WTC11 (cell line): ENCODE measurements at regions not wholly inside any gene's neighbourhood (a gene's known extent, or its start where the extent isn't known, plus 50 kb on each side); places are given as distances from the start of the nearest gene placed in this dataset.

ENCODE experiments used
- ATF1 ChIP-seq: sonication (generic); formaldehyde crosslinking; IDR thresholded peaks from 2 replicates; pipeline ENCODE4 v1.8.1; 2023; ENCODE audit warnings: mild to moderate bottlenecking, moderate library complexity, missing genetic modification reagents
- CTCF ChIP-seq: fragments of 200-600 bp; IDR thresholded peaks from 2 replicates; pipeline ENCODE4 v1.8.0; 2022; ENCODE audit warnings: antibody characterized with exemption
- E2F5 ChIP-seq: sonication (generic); formaldehyde crosslinking; IDR thresholded peaks from 2 replicates; pipeline ENCODE4 v1.8.1; 2022; ENCODE audit warnings: mild to moderate bottlenecking, moderate library complexity, missing genetic modification reagents
- FOXP1 ChIP-seq: sonication (generic); formaldehyde crosslinking; IDR thresholded peaks from 2 replicates; pipeline ENCODE4 v1.8.0; 2022; ENCODE audit warnings: missing genetic modification reagents, mild to moderate bottlenecking, moderate library complexity, borderline replicate concordance
- FOXP4 ChIP-seq: sonication (generic); formaldehyde crosslinking; IDR thresholded peaks from 2 replicates; pipeline ENCODE4 v1.8.0; 2022; ENCODE audit warnings: mild to moderate bottlenecking, missing genetic modification reagents
- NFE2L1 ChIP-seq: sonication (generic); formaldehyde crosslinking; IDR thresholded peaks from 2 replicates; pipeline ENCODE4 v1.8.1; 2023; ENCODE audit warnings: missing genetic modification reagents
- NR3C1 ChIP-seq: sonication (generic); formaldehyde crosslinking; conservative IDR thresholded peaks from 2 replicates; pipeline ENCODE4 v1.8.1; 2023; ENCODE audit warnings: low read depth, mild to moderate bottlenecking, missing genetic modification reagents
- SP1 ChIP-seq: sonication (generic); formaldehyde crosslinking; conservative IDR thresholded peaks from 2 replicates; pipeline ENCODE4 v1.8.1; 2022; ENCODE audit warnings: missing genetic modification reagents
- TEAD4 ChIP-seq: sonication (generic); formaldehyde crosslinking; IDR thresholded peaks from 2 replicates; pipeline ENCODE4 v1.8.0; 2022; ENCODE audit warnings: mild to moderate bottlenecking, missing genetic modification reagents
- ZNF423 ChIP-seq: fragments of 250-450 bp; sonication (Bioruptor Pico); IDR thresholded peaks from 2 replicates; pipeline ENCODE4 v2.1.2; 2022; ENCODE audit warnings: mild to moderate bottlenecking, moderate library complexity

GRCh38 chrX:13876652-13877051 is 59.8 kb upstream of the GPM6B start:
- TF ChIP-seq CTCF: no peak
- TF ChIP-seq ATF1 (CRISPR knock-in tag): no peak
- TF ChIP-seq NFE2L1 (CRISPR knock-in tag): no peak
- no peak for TF ChIP-seq NR3C1 (CRISPR knock-in tag)
- TF ChIP-seq FOXP4 (CRISPR knock-in tag): no peak
- TF ChIP-seq E2F5: no peak
- TF ChIP-seq SP1 (CRISPR knock-in tag): no peak
- no peak for TF ChIP-seq FOXP1 (CRISPR knock-in tag)
- no peak for TF ChIP-seq TEAD4
- no peak for TF ChIP-seq ZNF423 (CRISPR knock-in tag)
